IPS DF 4.7 (cell line): ENCODE measurements at regions not wholly inside any gene's neighbourhood (a gene's known extent, or its start where the extent isn't known, plus 50 kb on each side); places are given as distances from the start of the nearest gene placed in this dataset.
"Not testable (repeated sequence)": the region's sequence is repeated elsewhere in the genome, so short reads cannot be mapped to it uniquely, and the experiment has no call there.

ENCODE experiments used
- DNase-seq: peaks from one replicate; pipeline ENCODE4 v3.0.0-alpha.2; 2013; ENCODE audit warnings: low spot score; ENCODE audit errors: extremely low read depth

- no peak for DNase-seq
Measured at GRCh38 chr16:48057048-48057447, 98.7 kb downstream of the ABCC12 start.

GRCh38 chr16:48054881-48055601 is 100.8 kb downstream of the ABCC12 start:
- no peak for DNase-seq

- DNase-seq, result no peak
Measured at GRCh38 chr16:48053418-48053745, 102.4 kb downstream of the ABCC12 start.

GRCh38 chr16:48052731-48053417 is 102.9 kb downstream of the ABCC12 start:
- no peak for DNase-seq

GRCh38 chr16:48050871-48051270 is 104.9 kb downstream of the ABCC12 start:
- DNase-seq, result no peak

GRCh38 chr16:48049847-48050246 is 105.9 kb downstream of the ABCC12 start:
- DNase-seq, result no peak

GRCh38 chr16:48047720-48048119 is 108.1 kb downstream of the ABCC12 start:
- no peak for DNase-seq

- DNase-seq, result no peak
Measured at GRCh38 chr16:48047241-48047640, 108.6 kb downstream of the ABCC12 start.

GRCh38 chr16:48044117-48044516 is 111.7 kb downstream of the ABCC12 start:
- no peak for DNase-seq

- no peak for DNase-seq
Measured at GRCh38 chr16:48041981-48042421, 113.8 kb downstream of the ABCC12 start.

- DNase-seq, result no peak
Measured at GRCh38 chr16:48035142-48035541, 120.7 kb downstream of the ABCC12 start.

GRCh38 chr16:48030926-48031325 is 124.9 kb downstream of the ABCC12 start:
- no peak for DNase-seq

- no peak for DNase-seq
Measured at GRCh38 chr16:48029768-48030167, 126.0 kb downstream of the ABCC12 start.

GRCh38 chr16:48025359-48025758 is 130.4 kb downstream of the ABCC12 start:
- no peak for DNase-seq

GRCh38 chr16:48024042-48024441 is 131.8 kb downstream of the ABCC12 start:
- DNase-seq, result no peak

- no peak for DNase-seq
Measured at GRCh38 chr16:48022496-48022895, 133.3 kb downstream of the ABCC12 start.

GRCh38 chr16:48020617-48021016 is 135.2 kb downstream of the ABCC12 start:
- not testable (repeated sequence) for DNase-seq

- DNase-seq, result no peak
Measured at GRCh38 chr16:48014349-48015135, 141.3 kb downstream of the ABCC12 start.

- no peak for DNase-seq
Measured at GRCh38 chr16:48013491-48013901, 142.3 kb downstream of the ABCC12 start.

GRCh38 chr16:48011878-48012658 is 143.7 kb downstream of the ABCC12 start:
- DNase-seq, result no peak

GRCh38 chr16:48011466-48011865 is 144.3 kb downstream of the ABCC12 start:
- DNase-seq, result no peak
